ENCODE measurements at regions not wholly inside any gene's neighbourhood (a gene's known extent, or its start where the extent isn't known, plus 50 kb on each side); places are given as distances from the start of the nearest gene placed in this dataset.

- Histone ChIP-seq H3K4me3 (ENCODE audit: low read depth, low read length) (no peak overlapping the region), H3K27me3 (ENCODE audit: insufficient read depth, low read depth, severe bottlenecking) (peaks cover 50% of the 10 kb centered on the region), H3K36me3 (no peaks in the 10 kb centered on the region), H3K27ac (no peak overlapping the region), H3K9me3 (ENCODE audit: severe bottlenecking) (peaks cover 3% of the 10 kb centered on the region)
- no peak for TF ChIP-seq CTCF (IDR thresholded peaks at IDR 0.05; ENCODE audit: low read depth, low read length)
- DNase-seq = no peak
Measured at GRCh38 chr14:22334627-22335026, 254.4 kb downstream of the DAD1 start.

- no peak for TF ChIP-seq CTCF (IDR thresholded peaks at IDR 0.05; ENCODE audit: low read depth, low read length)
- peaks cover 50% of the 10 kb centered on the region for H3K27me3 ChIP-seq (ENCODE audit: insufficient read depth, low read depth, severe bottlenecking)
- H3K36me3 ChIP-seq = no peaks in the 10 kb centered on the region
- no peak overlapping the region for H3K27ac ChIP-seq
- DNase-seq = no peak
- H3K4me3 ChIP-seq (ENCODE audit: low read depth, low read length) = no peak overlapping the region
- peaks cover 6% of the 10 kb centered on the region for H3K9me3 ChIP-seq (ENCODE audit: severe bottlenecking)
Measured at GRCh38 chr14:22334275-22334577, 254.8 kb downstream of the DAD1 start.

- Histone ChIP-seq H3K9me3 (ENCODE audit: severe bottlenecking) (peaks cover 9% of the 10 kb centered on the region), H3K27me3 (ENCODE audit: insufficient read depth, low read depth, severe bottlenecking) (peaks cover 46% of the 10 kb centered on the region), H3K36me3 (no peaks in the 10 kb centered on the region), H3K27ac (no peak overlapping the region), H3K4me3 (ENCODE audit: low read depth, low read length) (no peak overlapping the region)
- DNase-seq = no peak
- TF ChIP-seq CTCF (IDR thresholded peaks at IDR 0.05; ENCODE audit: low read depth, low read length) = no peak
Measured at GRCh38 chr14:22333422-22334274, 255.4 kb downstream of the DAD1 start.

DNA sequence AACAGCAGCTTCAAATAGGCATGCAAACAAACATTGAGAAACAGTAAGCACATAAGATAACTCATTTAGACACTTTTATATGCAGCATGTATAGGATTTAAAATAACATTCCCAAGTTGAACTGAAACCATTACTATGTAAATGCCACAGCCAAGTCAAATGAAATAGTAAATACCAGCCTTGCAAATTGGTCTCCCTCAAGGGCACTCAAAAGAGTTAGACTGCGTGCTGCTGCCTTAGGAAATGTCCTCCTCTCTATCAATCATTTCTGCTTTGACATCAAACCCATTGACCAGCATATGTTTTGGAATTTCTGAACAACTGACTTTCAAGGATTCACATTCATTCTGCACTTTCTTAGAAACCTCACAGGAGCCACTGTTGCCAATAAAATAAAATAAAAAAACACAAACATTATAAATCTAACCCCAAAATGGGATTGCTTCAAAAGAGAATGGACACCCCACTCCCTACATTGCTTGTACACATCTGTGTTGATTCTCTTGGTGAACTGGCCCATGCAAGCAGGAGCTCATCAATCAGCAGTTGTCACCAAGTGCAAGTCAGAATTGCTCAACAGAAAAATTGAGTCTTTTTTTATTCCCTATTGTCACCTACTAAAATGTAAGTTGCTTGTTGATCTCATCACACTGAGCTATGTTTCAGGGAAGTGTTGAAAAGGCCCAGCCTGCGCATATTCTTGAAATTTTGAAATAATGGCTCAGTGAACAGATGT lies 256.2 kb downstream of the DAD1 start:
- no peak overlapping the region for H3K27ac ChIP-seq
- TF ChIP-seq CTCF (IDR thresholded peaks at IDR 0.05; ENCODE audit: low read depth, low read length) = no peak
- DNase-seq = no peak
- peaks cover 10% of the 10 kb centered on the region for H3K9me3 ChIP-seq (ENCODE audit: severe bottlenecking)
- H3K27me3 ChIP-seq (ENCODE audit: insufficient read depth, low read depth, severe bottlenecking) = peaks cover 38% of the 10 kb centered on the region
- H3K4me3 ChIP-seq (ENCODE audit: low read depth, low read length) = no peak overlapping the region
- H3K36me3 ChIP-seq = no peaks in the 10 kb centered on the region

DNA sequence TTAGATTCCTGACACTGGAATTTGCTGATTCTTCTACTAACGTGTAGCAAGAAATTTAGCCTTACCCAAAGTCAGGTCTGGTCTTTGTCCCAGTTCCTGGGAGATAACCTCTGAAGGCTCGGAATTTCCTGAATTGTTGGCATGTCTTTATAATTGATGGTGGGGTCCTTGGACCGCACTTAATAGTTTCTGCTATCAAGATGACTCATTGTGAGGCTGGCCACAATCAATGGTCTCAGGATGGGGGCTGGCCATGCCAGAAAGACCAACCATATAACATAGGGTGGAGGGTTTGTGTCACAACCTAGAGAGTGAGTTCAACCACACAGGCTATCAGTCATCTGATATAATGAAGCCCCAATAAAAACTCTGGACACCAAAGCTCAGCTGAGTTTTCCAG lies 259.7 kb downstream of the DAD1 start:
- Histone ChIP-seq H3K4me3 (ENCODE audit: low read depth, low read length) (no peak overlapping the region), H3K27me3 (ENCODE audit: insufficient read depth, low read depth, severe bottlenecking) (peaks cover 37% of the 10 kb centered on the region), H3K27ac (no peak overlapping the region), H3K36me3 (no peaks in the 10 kb centered on the region), H3K9me3 (ENCODE audit: severe bottlenecking) (peaks cover 11% of the 10 kb centered on the region)
- DNase-seq = no peak
- no peak for TF ChIP-seq CTCF (IDR thresholded peaks at IDR 0.05; ENCODE audit: low read depth, low read length)
